HEK293 (cell line): ENCODE measurements at regions not wholly inside any gene's neighbourhood (a gene's known extent, or its start where the extent isn't known, plus 50 kb on each side); places are given as distances from the start of the nearest gene placed in this dataset.

ENCODE experiments used
- CTCF ChIA-PET: fragments of 350-600 bp; formaldehyde crosslinking; extraction: SDS; loops from one replicate; lab custom pipeline; 2021; ENCODE audit warnings: antibody characterized with exemption; lab: Yijun Ruan, JAX
- POLR2A ChIA-PET: fragments of 300-600 bp; formaldehyde crosslinking; extraction: SDS; loops from one replicate; lab custom pipeline; 2020; ENCODE audit warnings: antibody characterized with exemption, inconsistent platforms; lab: Yijun Ruan, JAX
- H3K27ac ChIP-seq: fragments of 200-500 bp; sonication (Bioruptor generic); 2 replicates; pipeline ENCODE4 v1.5.1; 2014; ENCODE audit warnings: low read depth, low read length, control low read depth, inconsistent platforms; ENCODE audit errors: extremely low read depth
- H3K36me3 ChIP-seq, 2 experiments: fragments of 200-500 bp in 1 of 2; sonication (Bioruptor generic) in 1 of 2; 1 replicate in 1 of 2; 2 replicates in 1 of 2; pipeline ENCODE4 v1.5.1; 2014 to 2017; ENCODE audit warnings: inconsistent platforms in 2 of 2, low read length in 2 of 2; ENCODE audit not compliant: control insufficient read depth in 2 of 2, insufficient read depth in 1 of 2
- H3K4me1 ChIP-seq: fragments of 200-500 bp; sonication (Bioruptor generic); 2 replicates; pipeline ENCODE4 v1.5.1; 2014; ENCODE audit warnings: mild to moderate bottlenecking, low read length, inconsistent platforms; ENCODE audit not compliant: control insufficient read depth, insufficient read depth
- H3K4me3 ChIP-seq: 2 replicates; pipeline ENCODE4 v1.5.1; 2011; ENCODE audit warnings: low read depth, mild to moderate bottlenecking, control low read depth, low read length, moderate library complexity
- H3K9me3 ChIP-seq: fragments of 200-500 bp; sonication (Bioruptor generic); 2 replicates; pipeline ENCODE4 v1.5.1; 2014; ENCODE audit warnings: low read depth, low read length, inconsistent platforms; ENCODE audit not compliant: control insufficient read depth, insufficient read depth
- AEBP2 ChIP-seq: fragments of 450-650 bp; formaldehyde crosslinking; IDR thresholded peaks from 2 replicates; pipeline ENCODE4 v1.5.1; 2016; ENCODE audit warnings: missing biosample characterization, missing genetic modification characterization, borderline replicate concordance
- BCL11A ChIP-seq: fragments of 450-650 bp; formaldehyde crosslinking; IDR thresholded peaks from 2 replicates; pipeline ENCODE4 v1.5.1; 2016; ENCODE audit warnings: low read depth, missing biosample characterization, missing genetic modification characterization
- GLIS1 ChIP-seq: fragments of 450-650 bp; formaldehyde crosslinking; IDR thresholded peaks from 2 replicates; pipeline ENCODE4 v1.5.1; 2016; ENCODE audit warnings: missing biosample characterization, missing genetic modification characterization
- HOXA7 ChIP-seq: sonication (generic); formaldehyde crosslinking; IDR thresholded peaks from 2 replicates; pipeline ENCODE4 v1.8.1; 2022; ENCODE audit warnings: missing genetic modification reagents, borderline replicate concordance
- IKZF3 ChIP-seq: fragments of 450-650 bp; IDR thresholded peaks from 2 replicates; pipeline ENCODE4 v1.5.0; 2018; ENCODE audit warnings: missing biosample characterization, mild to moderate bottlenecking, missing genetic modification characterization, moderate library complexity
- KLF8 ChIP-seq: fragments of 450-650 bp; formaldehyde crosslinking; IDR thresholded peaks from 2 replicates; pipeline ENCODE4 v1.5.1; 2016; ENCODE audit warnings: missing biosample characterization, missing genetic modification characterization
- MZF1 ChIP-seq: fragments of 450-650 bp; formaldehyde crosslinking; IDR thresholded peaks from 2 replicates; pipeline ENCODE4 v1.5.1; 2017; ENCODE audit warnings: missing biosample characterization, missing genetic modification characterization, borderline replicate concordance
- OVOL3 ChIP-seq: fragments of 450-650 bp; formaldehyde crosslinking; IDR thresholded peaks from 2 replicates; pipeline ENCODE4 v1.5.1; 2016; ENCODE audit warnings: missing biosample characterization, missing genetic modification characterization
- PRDM10 ChIP-seq: fragments of 450-650 bp; formaldehyde crosslinking; IDR thresholded peaks from 2 replicates; pipeline ENCODE4 v1.5.1; 2016; ENCODE audit warnings: missing biosample characterization, missing genetic modification characterization
- PRDM4 ChIP-seq: fragments of 450-650 bp; formaldehyde crosslinking; IDR thresholded peaks from 2 replicates; pipeline ENCODE4 v1.5.1; 2017; ENCODE audit warnings: missing biosample characterization, missing genetic modification characterization
- PRDM6 ChIP-seq: fragments of 450-650 bp; formaldehyde crosslinking; IDR thresholded peaks from 2 replicates; pipeline ENCODE4 v1.5.1; 2017; ENCODE audit warnings: missing biosample characterization, missing genetic modification characterization
- SETDB1 ChIP-seq: IDR thresholded peaks from one replicate; pipeline ENCODE4 v1.6.1; 2017; ENCODE audit warnings: mild to moderate bottlenecking, low read length, moderate library complexity, mixed read lengths; ENCODE audit not compliant: insufficient read length
- SP7 ChIP-seq: fragments of 450-650 bp; formaldehyde crosslinking; IDR thresholded peaks from 2 replicates; pipeline ENCODE4 v1.5.1; 2016; ENCODE audit warnings: missing biosample characterization, missing genetic modification characterization
- ZIC2 ChIP-seq: fragments of 450-650 bp; formaldehyde crosslinking; IDR thresholded peaks from 2 replicates; pipeline ENCODE4 v1.5.1; 2016; ENCODE audit warnings: missing biosample characterization, missing genetic modification characterization
- ZNF211 ChIP-seq: fragments of 450-650 bp; formaldehyde crosslinking; IDR thresholded peaks from 2 replicates; pipeline ENCODE4 v1.5.1; 2016; ENCODE audit warnings: low read depth, missing biosample characterization, missing genetic modification characterization
- ZNF248 ChIP-seq: fragments of 450-650 bp; formaldehyde crosslinking; IDR thresholded peaks from 2 replicates; pipeline ENCODE4 v1.5.1; 2017; ENCODE audit warnings: missing biosample characterization, missing genetic modification characterization
- ZNF398 ChIP-seq: fragments of 450-650 bp; formaldehyde crosslinking; IDR thresholded peaks from 2 replicates; pipeline ENCODE4 v1.5.1; 2017; ENCODE audit warnings: missing biosample characterization, missing genetic modification characterization
- ZNF449 ChIP-seq: fragments of 450-650 bp; formaldehyde crosslinking; IDR thresholded peaks from 2 replicates; pipeline ENCODE4 v1.5.1; 2017; ENCODE audit warnings: missing biosample characterization, mild to moderate bottlenecking, missing genetic modification characterization, moderate library complexity
- ZNF621 ChIP-seq: fragments of 450-650 bp; formaldehyde crosslinking; IDR thresholded peaks from 2 replicates; pipeline ENCODE4 v1.5.1; 2017; ENCODE audit warnings: missing biosample characterization, missing genetic modification characterization
- ZNF768 ChIP-seq: fragments of 450-650 bp; formaldehyde crosslinking; IDR thresholded peaks from 2 replicates; pipeline ENCODE4 v1.5.1; 2018; ENCODE audit warnings: missing biosample characterization, mild to moderate bottlenecking, missing genetic modification characterization
- ZSCAN4 ChIP-seq: fragments of 450-650 bp; formaldehyde crosslinking; IDR thresholded peaks from 2 replicates; pipeline ENCODE4 v1.5.1; 2017; ENCODE audit warnings: missing biosample characterization, missing genetic modification characterization

GRCh38 chr20:57866250-57867106 lies 156.7 kb upstream of the PMEPA1 start:
- H3K27ac ChIP-seq, result no peak overlapping the region
- no peaks in the 10 kb centered on the region for H3K9me3 ChIP-seq
- H3K4me1 ChIP-seq, result 0 out of 2 replicates have a peak, but pooled peaks cover 3% of the 10 kb centered on the region
- POLR2A ChIA-PET, result no interaction called here
- no peak overlapping the region for H3K4me3 ChIP-seq
- no peaks in the 10 kb centered on the region for H3K36me3 ChIP-seq
- CTCF ChIA-PET, result interaction anchor here (0.9 kb wide), 1 partner anchor 13 kb away, joined by 3 read pairs; no protein-coding TSS in a partner anchor
- TF ChIP-seq SP7 (tag by site-specific recombination) (peak; percentile 89), ZIC2 (tag by site-specific recombination) (peak; percentile 92), IKZF3 (tag by site-specific recombination) (no peak), ZNF211 (tag by site-specific recombination) (no peak), ZNF768 (tag by site-specific recombination) (no peak), ZNF449 (tag by site-specific recombination) (no peak), ZSCAN4 (no peak), OVOL3 (no peak), PRDM4 (peak; percentile 64), PRDM10 (tag by site-specific recombination) (no peak), KLF8 (tag by site-specific recombination) (no peak), PRDM6 (tag by site-specific recombination) (0 out of 2 replicates have a peak, but pooled peaks have one; percentile 13), ZNF398 (tag by site-specific recombination) (0 out of 2 replicates have a peak, but pooled peaks have one; percentile 27), ZNF248 (tag by site-specific recombination) (no peak), SETDB1 (no peak), HOXA7 (CRISPR knock-in tag) (no peak), ZNF621 (tag by site-specific recombination) (no peak), AEBP2 (tag by site-specific recombination) (no peak), BCL11A (tag by site-specific recombination) (no peak), MZF1 (tag by site-specific recombination) (no peak), GLIS1 (tag by site-specific recombination) (peak; percentile 97)
